Mucosa of descending colon (tissue), 3 donors: ENCODE measurements at regions not wholly inside any gene's neighbourhood (a gene's known extent, or its start where the extent isn't known, plus 50 kb on each side); places are given as distances from the start of the nearest gene placed in this dataset.

Experiments used
- ATAC-seq: fragments of 200-7000 bp; cut with Tn5 transposase; one replicate; pipeline ENCODE4 v1.9.1; 2020; ENCODE audit warnings: mild to moderate bottlenecking, moderate library complexity
- DNase-seq, 3 donors: peaks; one replicate each; pipeline ENCODE4 v3.0.0-alpha.2; 2020
- H3K36me3 ChIP-seq: fragments of 200-600 bp; one replicate; pipeline ENCODE4 v1.8.0; 2021; ENCODE audit warnings: low read depth, mild to moderate bottlenecking
- H3K4me1 ChIP-seq: fragments of 200-600 bp; one replicate; pipeline ENCODE4 v1.8.0; 2021; ENCODE audit warnings: low read depth, mild to moderate bottlenecking
- H3K4me3 ChIP-seq: fragments of 200-600 bp; one replicate; pipeline ENCODE4 v1.8.0; 2021; ENCODE audit warnings: mild to moderate bottlenecking
- H3K9me3 ChIP-seq: fragments of 200-600 bp; one replicate; pipeline ENCODE4 v1.8.0; 2021; ENCODE audit warnings: mild to moderate bottlenecking
- CTCF ChIP-seq: fragments of 200-600 bp; IDR thresholded peaks from one replicate; pipeline ENCODE4 v1.8.0; 2022; ENCODE audit warnings: antibody characterized with exemption, mild to moderate bottlenecking
- intact Hi-C, 2 donors: fragments of 100-400 bp; cut with DNase I in 1 of 2; cut with micrococcal nuclease in 1 of 2; formaldehyde crosslinking; loops; one replicate each; pipeline versions ENCODE4 v1.11.0 to v1.11.1; 2022; cut with DNase I, micrococcal nuclease
- donor health status: DM: no; HTN: no; CAD: no; lungs with moderate emphysema.
- donor health status: DM: no; HTN: no; CAD: no.
- donor health status: DM: no; HTN: yes; CAD: no.

GRCh38 chr20:21033817-21034216 is 72.3 kb downstream of the LINC00237 start:
- no peak for TF ChIP-seq CTCF
- ATAC-seq: no peak
- no peak overlapping the region for H3K4me3 ChIP-seq
- DNase-seq: no peak
- H3K4me1 ChIP-seq: no peaks in the 10 kb centered on the region
- H3K36me3 ChIP-seq: no peaks in the 10 kb centered on the region
- intact Hi-C loops: no loop called here
- no peaks in the 10 kb centered on the region for H3K9me3 ChIP-seq

DNA sequence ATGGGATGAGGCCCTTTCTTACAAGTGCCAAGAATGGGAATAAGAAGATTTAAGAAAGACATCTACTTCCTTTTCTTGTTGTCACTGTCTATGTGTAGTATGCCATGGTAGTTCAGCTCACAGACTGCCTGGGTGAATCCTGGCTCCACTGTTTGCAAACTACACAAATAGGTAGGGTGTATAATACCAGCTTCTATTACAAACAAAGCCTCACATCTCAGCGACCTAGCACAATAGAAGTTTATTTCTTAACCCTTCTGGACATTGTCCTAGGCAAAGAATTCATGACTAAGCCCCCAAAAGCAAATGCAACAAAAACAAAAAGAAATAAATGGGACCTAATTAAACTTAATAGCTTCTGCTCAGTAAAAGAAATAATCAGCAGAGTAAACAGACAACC is 74.5 kb downstream of the LINC00237 start:
- DNase-seq (no peak), ATAC-seq (no peak)
- H3K4me1 ChIP-seq: no peaks in the 10 kb centered on the region
- intact Hi-C loops: no loop called here
- H3K9me3 ChIP-seq: no peaks in the 10 kb centered on the region
- H3K4me3 ChIP-seq: no peak overlapping the region
- H3K36me3 ChIP-seq: no peaks in the 10 kb centered on the region
- no peak for TF ChIP-seq CTCF

DNA sequence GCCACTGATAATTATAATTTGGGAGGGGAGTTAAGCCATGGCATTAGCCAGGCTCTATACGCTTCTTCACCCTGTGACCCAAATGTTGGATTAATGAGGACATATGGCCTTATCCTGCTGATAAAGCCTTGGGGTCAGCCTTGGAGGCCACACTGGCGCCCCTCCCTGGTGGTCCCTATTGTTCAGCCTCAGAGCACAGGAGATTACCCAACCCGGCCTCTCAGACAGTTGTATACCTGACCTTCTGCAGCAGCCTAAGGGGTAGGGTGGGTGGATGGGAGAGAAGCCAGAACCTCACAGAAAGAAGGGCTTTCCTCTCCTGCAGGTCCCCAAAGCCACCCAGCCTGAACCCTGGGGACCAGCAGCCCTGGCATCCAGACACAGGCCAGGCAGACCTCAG is 76.8 kb downstream of the LINC00237 start:
- intact Hi-C loops: no loop called here
- no peak for DNase-seq
- H3K4me1 ChIP-seq: no peaks in the 10 kb centered on the region
- no peak for TF ChIP-seq CTCF
- H3K4me3 ChIP-seq: no peak overlapping the region
- ATAC-seq: no peak
- no peaks in the 10 kb centered on the region for H3K9me3 ChIP-seq
- H3K36me3 ChIP-seq: no peaks in the 10 kb centered on the region

DNA sequence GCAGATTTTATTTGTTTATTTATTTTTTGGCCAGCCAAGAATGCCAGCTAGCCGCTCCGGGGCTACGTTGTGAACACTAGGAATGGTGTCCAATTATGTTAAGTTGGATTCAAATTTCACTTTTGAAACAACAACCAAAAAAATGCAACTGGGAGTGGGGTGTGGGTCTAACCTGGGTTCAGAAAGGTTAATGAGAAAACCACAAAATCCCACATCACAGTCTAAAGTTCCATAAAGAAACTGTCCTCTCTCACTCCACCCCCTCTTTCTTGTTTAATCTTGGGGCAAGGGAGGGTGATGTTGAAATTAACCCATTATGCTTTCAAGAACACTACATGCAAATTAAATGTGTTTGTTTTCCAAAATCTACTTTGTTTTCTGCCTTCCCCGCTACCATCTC is 77.2 kb downstream of the LINC00237 start:
- intact Hi-C loops: no loop called here
- ATAC-seq (no peak), DNase-seq (no peak)
- Histone ChIP-seq H3K4me1 (no peaks in the 10 kb centered on the region), H3K36me3 (no peaks in the 10 kb centered on the region), H3K4me3 (no peak overlapping the region), H3K9me3 (no peaks in the 10 kb centered on the region)
- TF ChIP-seq CTCF: no peak

GRCh38 chr20:21028436-21028835 is 77.7 kb downstream of the LINC00237 start:
- H3K4me3 ChIP-seq: no peak overlapping the region
- DNase-seq (no peak), ATAC-seq (no peak)

More at GRCh38 chr20:21028436-21028835, 77.7 kb downstream of the LINC00237 start:
- no peak for TF ChIP-seq CTCF
- intact Hi-C loops: no loop called here
- Histone ChIP-seq H3K4me1 (no peaks in the 10 kb centered on the region), H3K36me3 (no peaks in the 10 kb centered on the region), H3K9me3 (no peaks in the 10 kb centered on the region)
